ENCODE measurements at regions not wholly inside any gene's neighbourhood (a gene's known extent, or its start where the extent isn't known, plus 50 kb on each side); places are given as distances from the start of the nearest gene placed in this dataset.
"Not testable (repeated sequence)": the region's sequence is repeated elsewhere in the genome, so short reads cannot be mapped to it uniquely, and the experiment has no call there.

DNA sequence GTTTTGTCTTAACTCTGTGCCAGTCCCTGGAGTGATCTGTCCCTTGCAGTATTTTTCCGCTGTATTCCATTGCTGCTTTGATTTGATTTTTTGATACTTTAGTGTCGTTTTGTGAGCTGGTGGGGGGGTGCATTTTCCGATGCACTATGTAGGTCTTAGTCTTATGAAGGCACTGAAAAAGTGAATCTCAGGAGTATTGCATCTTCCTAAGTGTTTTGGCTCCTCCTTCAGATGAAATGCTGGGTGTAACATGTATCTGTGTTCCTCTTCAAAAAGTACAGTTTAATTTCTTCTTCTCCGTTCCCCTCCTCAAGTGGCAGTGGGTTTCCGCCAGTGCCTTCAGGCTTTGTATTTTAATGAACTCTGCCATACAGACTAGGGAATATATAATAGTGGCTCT, 580.7 kb upstream of the GJE1 start:
- in situ Hi-C loops (cut with HindIII; ENCODE audit: low pct_unique_long_range_greater_than_20kb, low sequenced_read_pairs), result no loop called here
- DNase-seq (ENCODE audit: low read depth in 1 of 2, low spot score in 1 of 2), result no peak
- TF ChIP-seq JUND (IDR thresholded peaks at IDR 0.05; ENCODE audit: low read depth), result no peak

DNA sequence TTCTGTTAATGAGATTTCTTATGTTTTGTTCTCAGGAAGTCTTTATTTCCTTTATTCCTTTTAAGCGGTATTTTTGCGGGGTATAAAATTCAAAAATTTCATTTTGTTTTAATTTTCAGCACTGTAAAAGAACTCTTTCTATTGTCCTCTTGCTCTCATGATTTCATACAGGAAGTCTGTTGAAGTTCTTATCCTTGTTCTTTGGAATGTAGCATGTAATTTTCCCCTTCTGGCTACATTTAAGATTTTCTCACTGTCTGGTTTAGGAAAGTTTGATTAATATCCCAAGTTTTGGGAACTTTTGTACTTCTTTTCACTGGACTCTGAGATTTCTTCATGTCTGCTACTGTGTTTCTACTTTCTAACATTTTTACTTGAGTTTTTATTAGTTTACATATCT, 581.4 kb upstream of the GJE1 start:
- DNase-seq (ENCODE audit: low read depth in 1 of 2, low spot score in 1 of 2), result no peak
- in situ Hi-C loops (cut with HindIII; ENCODE audit: low pct_unique_long_range_greater_than_20kb, low sequenced_read_pairs), result no loop called here
- no peak for TF ChIP-seq JUND (IDR thresholded peaks at IDR 0.05; ENCODE audit: low read depth)

DNA sequence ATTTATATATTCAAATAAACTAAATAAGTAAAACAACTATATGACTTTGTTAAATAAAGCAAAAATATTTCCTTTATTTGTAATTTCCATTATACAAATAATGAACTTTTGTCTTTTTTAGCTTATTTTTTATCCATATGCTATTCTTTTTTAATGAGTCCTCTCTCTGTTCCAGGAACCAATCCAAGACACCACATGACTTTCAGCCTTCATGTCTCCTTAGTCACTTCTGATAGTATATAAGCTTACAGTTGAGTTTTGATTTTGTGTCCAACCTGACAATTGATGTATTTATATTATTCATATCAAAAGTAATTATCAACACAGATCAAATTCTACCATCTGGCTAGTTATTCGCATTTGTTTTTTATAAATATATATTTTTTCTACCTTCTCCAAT, 582.3 kb upstream of the GJE1 start:
- no peak for DNase-seq (ENCODE audit: low read depth in 1 of 2, low spot score in 1 of 2)
- in situ Hi-C loops (cut with HindIII; ENCODE audit: low pct_unique_long_range_greater_than_20kb, low sequenced_read_pairs), result no loop called here
- no peak for TF ChIP-seq JUND (IDR thresholded peaks at IDR 0.05; ENCODE audit: low read depth)

DNA sequence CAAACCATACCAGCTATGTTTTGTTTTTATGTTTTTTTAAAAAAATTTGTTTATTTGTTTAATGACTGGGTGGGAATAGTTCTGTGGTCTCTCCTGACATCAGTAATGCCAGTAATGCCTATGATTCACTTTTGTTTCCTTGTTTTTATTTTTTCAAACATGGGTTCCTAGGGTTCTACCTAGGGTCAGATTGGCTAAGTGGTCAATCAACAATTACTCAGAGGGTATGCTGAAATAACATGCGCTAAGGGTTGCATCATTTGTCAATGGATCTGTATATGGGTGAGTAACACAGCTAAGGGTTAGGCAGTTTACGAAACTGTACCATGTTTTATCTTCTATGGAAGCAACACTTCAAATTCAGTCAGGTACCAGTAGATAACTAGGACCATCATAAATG, 583.8 kb upstream of the GJE1 start:
- DNase-seq (ENCODE audit: low read depth in 1 of 2, low spot score in 1 of 2), result no peak
- in situ Hi-C loops (cut with HindIII; ENCODE audit: low pct_unique_long_range_greater_than_20kb, low sequenced_read_pairs), result no loop called here
- TF ChIP-seq JUND (IDR thresholded peaks at IDR 0.05; ENCODE audit: low read depth), result no peak

DNA sequence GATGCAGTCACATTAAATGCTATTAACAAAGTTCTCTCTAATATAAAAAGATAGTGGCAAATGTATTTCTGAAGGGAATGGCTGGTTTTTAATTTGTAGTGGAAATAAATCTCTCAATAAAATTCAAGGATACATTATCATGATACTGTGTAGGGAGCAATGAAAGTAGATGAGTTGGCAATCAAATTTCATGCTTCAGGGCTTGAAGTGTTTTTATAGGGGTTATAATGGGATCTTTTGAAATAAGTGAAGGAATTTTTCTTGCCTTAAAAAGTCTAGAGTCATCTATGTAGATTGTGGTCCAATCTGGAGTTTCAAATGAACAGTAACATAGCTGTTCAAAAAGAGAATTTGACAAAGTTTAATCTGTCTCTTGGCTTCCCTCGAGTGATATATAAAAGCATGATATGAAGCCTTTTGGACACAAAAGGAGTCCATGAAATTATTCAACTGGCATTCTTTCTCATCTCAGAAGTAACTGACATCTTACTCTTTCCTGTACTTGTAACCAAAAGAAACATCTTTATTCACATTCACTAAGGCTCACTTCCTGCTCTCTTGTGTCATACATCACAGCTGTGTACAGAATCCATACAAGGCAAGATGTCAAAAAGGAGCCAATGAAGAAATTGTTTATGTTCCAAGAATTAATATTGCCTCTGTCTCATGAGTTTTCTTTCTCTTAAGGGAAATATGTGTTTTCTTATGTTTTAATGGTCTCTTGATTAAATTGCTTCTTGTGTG, 591.0 kb upstream of the GJE1 start:
- no peak for TF ChIP-seq JUND (IDR thresholded peaks at IDR 0.05; ENCODE audit: low read depth)
- no peak for DNase-seq (ENCODE audit: low read depth in 1 of 2, low spot score in 1 of 2)
- in situ Hi-C loops (cut with HindIII; ENCODE audit: low pct_unique_long_range_greater_than_20kb, low sequenced_read_pairs), result no loop called here

DNA sequence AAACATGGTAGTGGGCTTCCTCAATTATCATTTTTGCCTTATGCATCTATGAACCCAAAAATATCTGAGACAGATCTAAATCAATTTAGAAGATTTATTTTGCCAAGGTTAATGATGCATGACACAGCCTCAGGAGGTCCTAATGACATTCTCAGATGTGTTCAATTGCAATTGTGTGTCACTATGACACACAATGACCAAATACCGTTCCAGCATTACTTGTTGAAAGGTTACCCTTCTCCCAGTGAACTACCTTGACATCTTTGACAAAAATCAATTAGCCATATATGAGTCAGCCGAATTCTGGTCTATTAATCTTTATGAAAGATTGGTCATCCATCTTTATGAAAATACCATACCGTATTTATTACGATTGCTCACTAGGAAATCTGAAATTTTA, 592.5 kb upstream of the GJE1 start:
- DNase-seq (ENCODE audit: low read depth in 1 of 2, low spot score in 1 of 2), result no peak
- in situ Hi-C loops (cut with HindIII; ENCODE audit: low pct_unique_long_range_greater_than_20kb, low sequenced_read_pairs), result no loop called here

DNA sequence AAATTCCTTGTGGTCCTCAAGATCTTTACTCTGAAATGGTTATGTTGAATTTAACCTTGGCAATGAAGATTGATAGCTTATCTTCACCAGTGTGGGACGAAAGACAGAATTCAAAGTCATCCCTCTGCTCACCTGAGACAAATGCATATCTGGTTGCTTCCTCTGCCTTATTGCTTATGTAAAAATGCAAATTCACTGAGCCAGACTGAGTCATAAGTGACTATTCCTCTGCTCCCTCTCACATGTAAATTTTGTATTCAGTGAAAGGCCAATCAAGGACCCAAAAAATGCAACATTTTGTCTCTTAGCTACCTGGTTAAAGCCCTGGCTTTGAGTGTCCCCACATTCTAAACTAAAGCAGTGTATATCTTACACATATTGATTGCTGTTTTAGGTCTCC, 593.1 kb upstream of the GJE1 start:
- DNase-seq (ENCODE audit: low read depth in 1 of 2, low spot score in 1 of 2), result no peak
- no peak for TF ChIP-seq JUND (IDR thresholded peaks at IDR 0.05; ENCODE audit: low read depth)
- in situ Hi-C loops (cut with HindIII; ENCODE audit: low pct_unique_long_range_greater_than_20kb, low sequenced_read_pairs), result no loop called here

More for the DNA sequence above, 592.5 kb upstream of the GJE1 start:
- TF ChIP-seq JUND (IDR thresholded peaks at IDR 0.05; ENCODE audit: low read depth), result no peak

DNA sequence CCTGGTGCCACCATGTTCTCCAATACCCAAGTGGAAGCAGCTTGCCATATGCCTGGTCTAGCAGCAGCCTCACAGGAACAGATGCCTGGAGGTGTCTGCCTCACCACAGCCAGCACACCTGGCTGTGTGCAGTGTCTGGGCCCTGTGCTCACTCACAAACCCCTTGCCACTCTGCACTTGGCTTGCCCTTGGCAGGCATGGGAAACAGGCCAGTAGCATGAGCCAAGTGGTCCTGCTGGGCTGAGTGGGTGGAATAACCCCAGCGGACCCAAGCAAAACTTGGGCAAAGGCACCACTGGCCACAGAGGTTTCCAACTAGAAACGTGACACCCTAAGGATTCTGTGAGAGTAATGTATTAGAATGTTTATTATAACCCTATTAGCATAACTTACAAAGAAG, 600.5 kb upstream of the GJE1 start:
- in situ Hi-C loops (cut with HindIII; ENCODE audit: low pct_unique_long_range_greater_than_20kb, low sequenced_read_pairs), result no loop called here
- no peak for TF ChIP-seq JUND (IDR thresholded peaks at IDR 0.05; ENCODE audit: low read depth)
- no peak for DNase-seq (ENCODE audit: low read depth in 1 of 2, low spot score in 1 of 2)

DNA sequence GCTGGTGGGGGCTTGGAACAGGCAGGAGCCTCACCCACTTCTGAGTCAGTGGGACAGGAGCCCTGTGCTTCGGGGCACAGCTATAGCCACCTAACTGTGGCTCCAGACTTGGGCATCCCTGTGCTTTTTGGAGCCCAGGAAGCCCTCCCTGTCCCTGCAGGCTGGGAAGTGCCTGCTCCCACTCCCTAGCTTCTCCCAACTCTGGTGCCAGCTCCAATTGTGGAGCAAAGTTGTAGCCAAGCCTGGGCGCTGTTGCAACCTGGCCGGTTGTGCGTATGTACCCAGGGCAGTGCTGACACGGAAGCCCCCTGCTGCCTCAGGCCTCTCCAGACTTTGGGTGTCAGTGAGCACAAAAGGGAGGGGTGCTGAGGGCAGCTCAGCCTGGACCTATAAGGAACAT, 601.7 kb upstream of the GJE1 start:
- in situ Hi-C loops (cut with HindIII; ENCODE audit: low pct_unique_long_range_greater_than_20kb, low sequenced_read_pairs), result no loop called here
- no peak for DNase-seq (ENCODE audit: low read depth in 1 of 2, low spot score in 1 of 2)
- no peak for TF ChIP-seq JUND (IDR thresholded peaks at IDR 0.05; ENCODE audit: low read depth)

DNA sequence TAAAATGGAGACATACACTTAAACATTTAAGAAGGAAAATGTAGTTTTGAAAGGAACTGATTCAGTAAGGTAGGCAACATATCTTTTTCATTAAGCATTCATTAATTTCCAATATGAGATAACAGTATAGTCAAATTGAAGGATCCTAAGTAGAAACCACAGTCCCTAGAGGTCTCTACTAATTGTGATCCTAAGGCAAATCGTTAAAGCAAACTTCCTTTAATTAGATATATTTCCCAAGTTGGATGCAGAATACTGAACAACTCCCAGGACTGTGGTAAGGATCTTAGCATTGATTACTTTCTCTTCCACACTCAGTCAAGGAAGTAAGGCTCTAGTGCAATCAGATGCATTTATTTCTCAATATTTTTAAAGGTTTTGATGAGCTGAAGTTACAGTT, 604.1 kb upstream of the GJE1 start:
- in situ Hi-C loops (cut with HindIII; ENCODE audit: low pct_unique_long_range_greater_than_20kb, low sequenced_read_pairs), result no loop called here
- DNase-seq (ENCODE audit: low read depth in 1 of 2, low spot score in 1 of 2), result no peak
- no peak for TF ChIP-seq JUND (IDR thresholded peaks at IDR 0.05; ENCODE audit: low read depth)

DNA sequence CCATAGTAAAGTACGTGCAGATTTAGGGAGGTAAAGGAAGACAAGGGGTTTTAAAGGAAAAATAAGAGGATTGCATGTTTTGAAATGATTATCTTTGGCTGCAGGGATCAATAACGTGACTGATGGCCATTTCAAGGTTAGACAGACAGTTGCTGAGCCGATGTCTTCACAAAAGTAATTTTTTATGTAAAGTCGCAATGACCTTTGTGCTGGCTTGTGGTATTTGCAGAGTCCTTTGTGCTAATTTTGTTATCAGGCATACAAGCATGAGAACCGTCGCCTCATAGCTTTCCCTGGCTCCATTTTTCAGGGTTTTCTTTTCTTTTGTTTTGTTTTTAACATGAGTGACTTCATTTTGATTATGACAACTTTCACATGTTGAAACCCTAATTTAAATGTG, 605.7 kb upstream of the GJE1 start:
- DNase-seq (ENCODE audit: low read depth in 1 of 2, low spot score in 1 of 2), result no peak
- no peak for TF ChIP-seq JUND (IDR thresholded peaks at IDR 0.05; ENCODE audit: low read depth)
- in situ Hi-C loops (cut with HindIII; ENCODE audit: low pct_unique_long_range_greater_than_20kb, low sequenced_read_pairs), result no loop called here

DNA sequence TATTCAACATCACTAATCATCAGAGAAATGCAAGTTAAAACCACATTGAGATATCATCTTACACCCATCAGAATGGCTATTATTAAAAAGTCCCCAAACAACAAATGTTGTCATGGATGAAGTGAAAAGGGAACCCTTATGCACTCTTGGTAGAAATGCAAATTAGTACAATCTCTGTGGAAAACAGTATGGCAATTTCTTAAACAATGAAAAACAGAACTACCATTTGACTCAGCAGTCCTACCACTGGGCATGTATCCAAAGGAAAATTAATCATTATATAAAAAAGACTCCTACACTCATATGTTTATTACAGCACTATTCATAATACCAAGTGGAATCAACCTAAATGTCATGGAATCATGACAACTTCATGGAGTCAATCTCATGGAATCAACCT, 611.3 kb upstream of the GJE1 start:
- TF ChIP-seq JUND (IDR thresholded peaks at IDR 0.05; ENCODE audit: low read depth), result no peak
- in situ Hi-C loops (cut with HindIII; ENCODE audit: low pct_unique_long_range_greater_than_20kb, low sequenced_read_pairs), result no loop called here
- DNase-seq (ENCODE audit: low read depth in 1 of 2, low spot score in 1 of 2), result no peak

DNA sequence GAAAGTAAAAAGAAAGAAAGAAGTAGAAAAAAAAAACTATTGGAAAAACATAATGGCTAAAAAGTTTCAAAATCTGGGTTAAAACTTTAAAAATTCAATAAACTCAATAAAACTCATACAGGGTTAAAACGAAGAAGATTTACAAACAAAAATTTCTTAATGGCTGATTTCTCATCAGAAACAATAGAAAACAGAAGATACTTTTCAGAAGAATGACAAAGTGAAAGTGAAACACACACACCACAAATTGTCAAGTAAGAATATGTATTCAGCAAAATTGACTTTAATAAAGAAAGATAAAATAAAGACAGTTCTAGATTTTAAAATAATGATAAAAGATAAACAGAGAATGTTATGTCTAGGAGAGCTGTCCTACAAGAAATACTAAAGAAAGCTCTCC, 618.9 kb upstream of the GJE1 start:
- no peak for TF ChIP-seq JUND (IDR thresholded peaks at IDR 0.05; ENCODE audit: low read depth)
- no peak for DNase-seq (ENCODE audit: low read depth in 1 of 2, low spot score in 1 of 2)
- in situ Hi-C loops (cut with HindIII; ENCODE audit: low pct_unique_long_range_greater_than_20kb, low sequenced_read_pairs), result no loop called here

DNA sequence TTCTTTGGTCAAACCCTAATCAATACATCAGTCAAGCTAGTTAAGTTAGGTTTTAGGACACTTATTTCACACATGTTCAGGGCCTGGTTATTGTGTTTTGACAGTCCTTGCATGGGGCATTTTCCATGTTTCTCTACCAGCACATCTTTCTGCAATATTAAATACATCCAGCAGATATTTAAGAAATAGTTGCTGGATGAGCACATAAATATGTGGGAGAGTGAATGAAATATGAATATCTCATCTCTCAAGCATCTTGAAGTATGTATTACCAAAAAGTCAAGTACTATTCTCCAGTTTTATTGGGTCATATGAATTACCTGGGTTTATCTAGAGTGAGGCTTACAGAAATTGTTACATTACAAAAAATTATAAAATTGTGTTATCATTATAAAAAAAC, 621.9 kb upstream of the GJE1 start:
- in situ Hi-C loops (cut with HindIII; ENCODE audit: low pct_unique_long_range_greater_than_20kb, low sequenced_read_pairs), result no loop called here
- no peak for DNase-seq (ENCODE audit: low read depth in 1 of 2, low spot score in 1 of 2)
- no peak for TF ChIP-seq JUND (IDR thresholded peaks at IDR 0.05; ENCODE audit: low read depth)

DNA sequence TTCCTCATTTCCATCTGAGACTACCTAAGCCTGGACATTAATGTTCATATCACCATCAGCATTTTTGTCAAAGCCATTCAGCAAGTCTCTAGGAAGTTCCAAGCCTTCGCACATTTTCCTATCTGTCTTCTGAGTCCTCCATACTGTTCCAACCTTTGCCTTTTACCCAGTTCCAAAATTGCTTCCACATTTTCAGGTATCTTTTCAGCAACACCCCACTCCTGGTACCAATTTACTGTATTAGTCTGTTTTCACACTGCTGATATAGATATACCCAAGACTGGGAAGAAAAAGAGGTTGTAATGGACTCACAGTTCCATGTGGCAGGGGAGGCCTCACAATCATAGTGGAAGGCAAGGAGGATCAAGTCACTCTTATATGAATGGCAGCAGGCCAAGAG, 626.7 kb upstream of the GJE1 start:
- DNase-seq (ENCODE audit: low read depth in 1 of 2, low spot score in 1 of 2); in situ Hi-C loops (cut with HindIII; ENCODE audit: low pct_unique_long_range_greater_than_20kb, low sequenced_read_pairs): not testable (repeated sequence)

DNA sequence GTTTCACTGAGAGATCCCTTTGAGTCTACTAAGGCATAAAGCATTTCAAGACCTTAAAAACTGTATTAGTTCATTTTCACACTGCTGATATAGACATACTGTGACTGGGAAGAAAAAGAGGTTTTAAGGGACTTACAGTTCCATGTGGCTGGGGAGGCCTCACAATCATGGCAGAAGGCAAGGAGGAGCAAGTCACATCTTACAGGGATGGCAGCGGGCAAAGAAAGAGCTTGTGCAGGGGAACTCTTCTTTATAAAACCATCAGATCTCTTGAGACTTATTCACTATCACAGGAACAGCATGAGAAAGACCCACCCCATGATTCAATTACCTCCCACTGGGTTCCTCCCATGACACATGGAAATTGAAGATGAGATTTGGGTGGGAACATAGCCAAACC, 628.4 kb upstream of the GJE1 start:
- in situ Hi-C loops (cut with HindIII; ENCODE audit: low pct_unique_long_range_greater_than_20kb, low sequenced_read_pairs); DNase-seq (ENCODE audit: low read depth in 1 of 2, low spot score in 1 of 2): not testable (repeated sequence)

All from T47D (cell line).